Tibial artery (tissue), 4 donors: ENCODE measurements at regions not wholly inside any gene's neighbourhood (a gene's known extent, or its start where the extent isn't known, plus 50 kb on each side); places are given as distances from the start of the nearest gene placed in this dataset.

Source experiments
- DNase-seq, 2 donors: peaks; one replicate each; pipeline ENCODE4 v3.0.0-alpha.2; 2019
- H3K27ac ChIP-seq, 2 donors: fragments of 200-600 bp; sonication (generic) in 1 of 2; 1 replicate in 1 of 2; 2 replicates in 1 of 2; pipeline ENCODE4 v1.5.1; 2018 to 2019; ENCODE audit warnings: mild to moderate bottlenecking in 1 of 2
- H3K27me3 ChIP-seq, 2 donors: fragments of 200-600 bp; sonication (generic) in 1 of 2; one replicate each; pipeline versions ENCODE4 v1.5.1 to v1.6.0; 2016 to 2019
- H3K36me3 ChIP-seq, 3 donors: fragments of 200-600 bp; sonication (generic) in 2 of 3; one replicate each; pipeline ENCODE4 v1.5.1; 2016 to 2019; ENCODE audit warnings: mild to moderate bottlenecking in 2 of 3
- H3K4me1 ChIP-seq, 4 donors: fragments of 200-600 bp; sonication (generic) in 2 of 4; 1 replicate in 3 of 4; 2 replicates in 1 of 4; pipeline ENCODE4 v1.5.1; 2016 to 2019
- H3K4me3 ChIP-seq, 2 donors: fragments of 200-600 bp; sonication (generic) in 1 of 2; 1 replicate in 1 of 2; 2 replicates in 1 of 2; pipeline ENCODE4 v1.5.1; 2018 to 2019; ENCODE audit warnings: mild to moderate bottlenecking in 2 of 2
- H3K9me3 ChIP-seq, 3 donors: fragments of 200-600 bp; sonication (generic) in 1 of 3; one replicate each; pipeline ENCODE4 v1.5.1; 2016 to 2019
- intact Hi-C: fragments of 100-400 bp; cut with DNase I; formaldehyde crosslinking; loops from one replicate; pipeline ENCODE4 v1.15.0; 2023; ENCODE audit warnings: low total_unique reads
- TF ChIP-seq, protein P1 (sequence below), 2 experiments: fragments of 200-600 bp in 1 of 2; fragments of 450-650 bp in 1 of 2; IDR thresholded peaks; one replicate each; pipeline ENCODE4 v1.5.1; 2017 to 2019; ENCODE audit warnings: antibody characterized with exemption in 2 of 2, mild to moderate bottlenecking in 1 of 2, moderate library complexity in 1 of 2

DNA sequence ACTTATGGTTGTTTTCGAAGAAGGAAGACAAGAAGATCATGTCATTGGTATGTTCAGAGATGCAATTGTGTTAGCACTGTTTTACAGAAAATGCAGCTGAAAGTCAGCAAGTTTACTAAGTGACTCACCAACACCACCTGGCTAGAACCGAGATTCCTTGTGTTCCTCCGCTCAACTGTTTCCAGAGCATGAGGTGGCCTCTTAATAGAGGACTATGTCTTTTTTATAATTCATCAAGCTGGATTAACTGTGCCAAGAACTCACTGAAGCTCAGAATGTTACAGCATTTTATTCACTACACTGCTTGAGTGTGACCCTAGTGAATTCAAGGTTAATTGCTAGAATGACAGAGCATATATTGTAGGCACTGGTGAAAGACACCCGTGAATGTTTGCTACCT lies 1573.5 kb upstream of the TENM3 start:
- H3K4me3 ChIP-seq, result no peak overlapping the region
- intact Hi-C loops, result no loop called here
- no peaks in the 10 kb centered on the region for H3K27me3 ChIP-seq
- H3K27ac ChIP-seq, result no peak overlapping the region
- no peaks in the 10 kb centered on the region for H3K4me1 ChIP-seq
- TF ChIP-seq, protein P1, sequence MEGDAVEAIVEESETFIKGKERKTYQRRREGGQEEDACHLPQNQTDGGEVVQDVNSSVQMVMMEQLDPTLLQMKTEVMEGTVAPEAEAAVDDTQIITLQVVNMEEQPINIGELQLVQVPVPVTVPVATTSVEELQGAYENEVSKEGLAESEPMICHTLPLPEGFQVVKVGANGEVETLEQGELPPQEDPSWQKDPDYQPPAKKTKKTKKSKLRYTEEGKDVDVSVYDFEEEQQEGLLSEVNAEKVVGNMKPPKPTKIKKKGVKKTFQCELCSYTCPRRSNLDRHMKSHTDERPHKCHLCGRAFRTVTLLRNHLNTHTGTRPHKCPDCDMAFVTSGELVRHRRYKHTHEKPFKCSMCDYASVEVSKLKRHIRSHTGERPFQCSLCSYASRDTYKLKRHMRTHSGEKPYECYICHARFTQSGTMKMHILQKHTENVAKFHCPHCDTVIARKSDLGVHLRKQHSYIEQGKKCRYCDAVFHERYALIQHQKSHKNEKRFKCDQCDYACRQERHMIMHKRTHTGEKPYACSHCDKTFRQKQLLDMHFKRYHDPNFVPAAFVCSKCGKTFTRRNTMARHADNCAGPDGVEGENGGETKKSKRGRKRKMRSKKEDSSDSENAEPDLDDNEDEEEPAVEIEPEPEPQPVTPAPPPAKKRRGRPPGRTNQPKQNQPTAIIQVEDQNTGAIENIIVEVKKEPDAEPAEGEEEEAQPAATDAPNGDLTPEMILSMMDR (IDR thresholded peaks at IDR 0.05), result no peak
- H3K36me3 ChIP-seq, result no peaks in the 10 kb centered on the region
- H3K9me3 ChIP-seq, result no peaks in the 10 kb centered on the region
- no peak for DNase-seq

DNA sequence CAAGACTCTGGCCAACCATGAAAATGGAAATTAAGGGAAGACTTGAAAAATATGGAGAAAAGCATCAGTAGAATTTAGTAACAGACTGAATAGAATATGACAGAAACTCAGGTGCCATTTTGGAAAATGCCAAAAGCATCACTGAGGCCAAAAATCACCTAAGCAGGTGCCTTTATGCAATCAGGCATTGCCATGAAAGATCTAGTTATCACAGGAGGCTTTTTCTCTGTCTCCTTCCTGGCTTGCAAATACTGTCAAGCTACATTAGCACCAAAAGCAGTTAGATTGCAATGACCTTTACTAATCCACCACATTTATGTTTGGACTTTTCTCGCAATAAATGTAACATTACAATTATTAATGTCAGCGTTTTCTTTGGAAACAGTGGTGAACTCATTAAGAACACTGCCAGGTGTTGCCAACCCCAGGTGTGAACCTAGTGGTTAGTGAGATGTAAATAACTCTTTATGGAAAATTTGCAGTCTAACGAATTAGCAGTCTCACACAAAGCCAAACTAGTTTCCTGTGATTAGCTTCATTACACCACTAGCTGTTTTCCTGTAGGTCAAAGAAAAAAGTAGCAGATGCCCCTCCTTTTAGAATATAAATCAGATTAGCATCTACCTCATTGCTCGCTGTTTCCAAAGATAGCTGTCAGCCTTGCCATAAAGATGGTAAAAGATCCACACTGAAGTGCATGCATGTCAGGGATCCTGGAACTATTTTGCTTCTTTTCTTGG lies 1568.4 kb upstream of the TENM3 start:
- H3K9me3 ChIP-seq, result no peaks in the 10 kb centered on the region
- no peak overlapping the region for H3K4me3 ChIP-seq
- intact Hi-C loops, result no loop called here
- no peaks in the 10 kb centered on the region for H3K36me3 ChIP-seq
- no peak overlapping the region for H3K27ac ChIP-seq
- no peaks in the 10 kb centered on the region for H3K4me1 ChIP-seq
- no peaks in the 10 kb centered on the region for H3K27me3 ChIP-seq
- DNase-seq, result no peak
- TF ChIP-seq, protein P1 (IDR thresholded peaks at IDR 0.05), result no peak

DNA sequence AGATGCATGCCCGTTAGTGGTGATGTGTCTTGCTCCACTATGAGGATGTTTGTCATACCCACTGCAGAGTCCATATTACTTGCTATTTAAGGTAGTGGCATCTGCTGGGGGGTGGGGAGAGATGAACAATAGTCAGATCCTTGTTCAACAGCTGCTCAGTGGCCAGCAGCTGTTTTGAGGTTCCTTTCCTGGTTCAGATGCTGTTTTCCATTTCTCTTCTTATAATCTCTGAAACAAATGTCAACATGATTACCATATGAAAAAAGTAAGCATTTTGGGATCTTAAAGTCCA lies 1567.9 kb upstream of the TENM3 start:
- Histone ChIP-seq H3K4me3 (no peak overlapping the region), H3K36me3 (no peaks in the 10 kb centered on the region), H3K9me3 (no peaks in the 10 kb centered on the region), H3K4me1 (no peaks in the 10 kb centered on the region), H3K27ac (no peak overlapping the region), H3K27me3 (no peaks in the 10 kb centered on the region)
- TF ChIP-seq, protein P1 (IDR thresholded peaks at IDR 0.05), result no peak
- intact Hi-C loops, result no loop called here
- DNase-seq, result no peak

DNA sequence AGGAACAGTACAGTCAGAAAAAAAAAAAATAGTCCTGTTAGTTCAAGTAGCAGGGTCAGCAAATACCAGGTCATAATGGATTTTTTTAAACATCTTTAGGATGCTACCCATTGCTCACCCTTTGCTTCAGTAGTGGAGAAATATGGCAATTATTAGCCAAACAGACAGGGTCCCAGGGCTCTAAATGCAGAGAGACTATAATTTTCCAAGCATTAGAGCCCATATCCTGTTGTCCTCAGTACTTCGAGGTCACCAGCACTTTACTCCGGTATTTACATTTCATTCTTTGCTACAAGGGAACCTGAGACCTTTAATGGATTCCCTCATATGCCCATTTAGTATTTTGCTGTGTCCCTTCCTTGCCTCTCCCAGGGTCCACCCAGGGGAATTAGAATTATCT lies 1562.9 kb upstream of the TENM3 start:
- intact Hi-C loops, result no loop called here
- H3K4me3 ChIP-seq, result no peak overlapping the region
- TF ChIP-seq, protein P1 (IDR thresholded peaks at IDR 0.05), result no peak
- H3K9me3 ChIP-seq, result no peaks in the 10 kb centered on the region
- no peaks in the 10 kb centered on the region for H3K4me1 ChIP-seq
- no peaks in the 10 kb centered on the region for H3K36me3 ChIP-seq
- H3K27ac ChIP-seq, result no peak overlapping the region
- H3K27me3 ChIP-seq, result no peaks in the 10 kb centered on the region
- DNase-seq, result no peak

DNA sequence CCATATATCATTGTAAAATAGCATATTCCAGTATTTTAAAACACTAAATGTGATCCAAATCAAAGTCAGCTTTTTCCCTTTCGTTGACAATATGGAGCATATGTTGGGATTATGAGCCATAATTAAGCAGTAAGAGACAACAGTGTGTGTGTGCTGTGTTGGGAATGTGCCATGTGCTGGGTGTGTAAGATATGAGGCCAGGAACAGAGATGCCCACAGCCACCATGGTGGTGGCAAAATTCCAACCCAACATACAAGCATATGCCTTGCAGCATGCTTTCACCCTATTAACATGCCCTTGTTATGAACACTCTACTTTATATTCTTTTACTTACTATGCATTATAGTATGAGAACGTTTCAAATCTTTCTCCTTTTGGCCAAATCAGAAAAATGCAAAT lies 1560.4 kb upstream of the TENM3 start:
- no peaks in the 10 kb centered on the region for H3K27me3 ChIP-seq
- H3K9me3 ChIP-seq, result no peaks in the 10 kb centered on the region
- no peaks in the 10 kb centered on the region for H3K36me3 ChIP-seq
- no peak for DNase-seq
- intact Hi-C loops, result no loop called here
- no peak overlapping the region for H3K4me3 ChIP-seq
- TF ChIP-seq, protein P1 (IDR thresholded peaks at IDR 0.05), result no peak
- H3K4me1 ChIP-seq, result no peaks in the 10 kb centered on the region
- H3K27ac ChIP-seq, result no peak overlapping the region

DNA sequence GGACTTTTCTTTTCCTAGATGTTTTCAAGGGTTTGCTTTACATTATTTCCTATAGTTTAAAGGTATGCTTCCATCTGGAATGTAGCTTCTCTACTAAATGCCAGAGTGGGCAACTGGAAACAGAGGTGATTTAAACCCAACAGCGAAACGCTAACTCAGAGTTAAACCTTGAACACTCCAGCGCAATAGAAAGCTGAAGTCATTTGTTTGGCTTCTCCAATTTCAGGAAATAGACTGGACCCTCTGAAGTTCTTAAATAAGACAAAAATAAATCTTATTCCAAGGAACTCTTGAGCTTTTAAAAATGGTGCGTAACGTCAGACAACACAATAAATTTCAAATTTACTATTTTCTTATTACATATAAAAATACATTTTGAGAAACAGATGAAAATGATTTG lies 1560.0 kb upstream of the TENM3 start:
- H3K9me3 ChIP-seq, result no peaks in the 10 kb centered on the region
- H3K36me3 ChIP-seq, result no peaks in the 10 kb centered on the region
- TF ChIP-seq, protein P1 (IDR thresholded peaks at IDR 0.05), result no peak
- no peak overlapping the region for H3K4me3 ChIP-seq
- no peak for DNase-seq
- no peaks in the 10 kb centered on the region for H3K4me1 ChIP-seq
- H3K27me3 ChIP-seq, result no peaks in the 10 kb centered on the region
- intact Hi-C loops, result no loop called here
- no peak overlapping the region for H3K27ac ChIP-seq
